GM19395 (cell line): ENCODE measurements at regions not wholly inside any gene's neighbourhood (a gene's known extent, or its start where the extent isn't known, plus 50 kb on each side); places are given as distances from the start of the nearest gene placed in this dataset.
A peak's percentile ranks its signal among the peaks of the same experiment; 100 is the strongest.
"Not testable (repeated sequence)": the region's sequence is repeated elsewhere in the genome, so short reads cannot be mapped to it uniquely, and the experiment has no call there.

Experiments used
- ATAC-seq: cut with Tn5 transposase; IDR thresholded peaks from one replicate; pipeline ENCODE4 v1.9.1; 2021; ENCODE audit warnings: mild to moderate bottlenecking, moderate library complexity; ENCODE audit not compliant: unreplicated experiment

GRCh38 chr7:48992816-48993215, 68.5 kb downstream of the CDC14C start:
- ATAC-seq: no peak

- peak; percentile 97 for ATAC-seq
These were observed 77.3 kb downstream of the CDC14C start for GRCh38 chr7:49001610-49002033.

GRCh38 chr7:49010717-49011116, 86.4 kb downstream of the CDC14C start:
- ATAC-seq: no peak

- no peak for ATAC-seq
These were observed 90.5 kb downstream of the CDC14C start for GRCh38 chr7:49014870-49015269.

GRCh38 chr7:49020145-49020544, 95.8 kb downstream of the CDC14C start:
- no peak for ATAC-seq

GRCh38 chr7:49022448-49022847, 98.1 kb downstream of the CDC14C start:
- no peak for ATAC-seq

GRCh38 chr7:49023345-49024328, 99.3 kb downstream of the CDC14C start:
- no peak for ATAC-seq

- ATAC-seq: no peak
These were observed 105.9 kb downstream of the CDC14C start for GRCh38 chr7:49030221-49030620.

- ATAC-seq: not testable (repeated sequence)
These were observed 108.8 kb downstream of the CDC14C start for GRCh38 chr7:49033140-49033539.

- no peak for ATAC-seq
These were observed 113.2 kb downstream of the CDC14C start for GRCh38 chr7:49037346-49038210.

- no peak for ATAC-seq
These were observed 114.5 kb downstream of the CDC14C start for GRCh38 chr7:49038821-49039358.

GRCh38 chr7:49060743-49061142, 136.4 kb downstream of the CDC14C start:
- no peak for ATAC-seq

GRCh38 chr7:49074538-49074937, 150.2 kb downstream of the CDC14C start:
- no peak for ATAC-seq

- no peak for ATAC-seq
These were observed 156.6 kb downstream of the CDC14C start for GRCh38 chr7:49080896-49081475.

- ATAC-seq: no peak
These were observed 163.7 kb downstream of the CDC14C start for GRCh38 chr7:49088017-49088416.

GRCh38 chr7:49089717-49090116, 165.4 kb downstream of the CDC14C start:
- no peak for ATAC-seq

- ATAC-seq: no peak
These were observed 166.7 kb downstream of the CDC14C start for GRCh38 chr7:49091089-49091488.

GRCh38 chr7:49091519-49091918, 167.2 kb downstream of the CDC14C start:
- ATAC-seq: no peak

GRCh38 chr7:49093218-49093617, 168.9 kb downstream of the CDC14C start:
- ATAC-seq: no peak

- ATAC-seq: no peak
These were observed 170.5 kb downstream of the CDC14C start for GRCh38 chr7:49094866-49095265.
